Fibroblast of the aortic adventitia (primary cell): ENCODE measurements at regions not wholly inside any gene's neighbourhood (a gene's known extent, or its start where the extent isn't known, plus 50 kb on each side); places are given as distances from the start of the nearest gene placed in this dataset.

Experiments
- DNase-seq: peaks from one replicate; pipeline ENCODE4 v3.0.0-alpha.2; 2010; ENCODE audit warnings: low read depth
- H3K4me3 ChIP-seq: 2 replicates; pipeline ENCODE4 v1.5.1; 2011; ENCODE audit warnings: low read depth, mild to moderate bottlenecking, control low read depth, low read length, moderate library complexity
- TF ChIP-seq, protein P1 (sequence below): IDR thresholded peaks from 2 replicates; pipeline ENCODE4 v1.5.1; 2011; ENCODE audit warnings: mild to moderate bottlenecking, low read length, control low read depth, inconsistent platforms; ENCODE audit not compliant: insufficient read depth

DNA sequence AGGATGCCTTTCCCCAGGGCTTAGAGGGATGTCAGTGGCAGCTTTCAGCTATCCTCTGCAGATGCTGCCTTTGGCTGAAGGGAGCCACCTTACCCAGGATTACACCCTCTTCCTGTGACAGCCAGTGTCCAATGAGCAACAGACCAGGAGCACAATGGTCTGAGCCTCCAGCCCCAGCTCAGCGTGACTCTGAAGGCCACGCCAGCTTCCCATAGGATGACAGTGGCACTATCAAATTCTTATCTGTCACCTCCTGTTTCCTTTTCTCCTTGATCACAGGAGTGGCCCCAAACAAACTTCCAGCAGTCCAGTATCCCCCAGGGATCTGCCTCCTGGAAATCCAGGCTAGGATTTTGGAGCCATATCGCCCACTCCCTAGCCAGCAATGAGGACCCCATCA, 226.9 kb downstream of the SETD4 start:
- no peak overlapping the region for H3K4me3 ChIP-seq
- TF ChIP-seq, protein P1, sequence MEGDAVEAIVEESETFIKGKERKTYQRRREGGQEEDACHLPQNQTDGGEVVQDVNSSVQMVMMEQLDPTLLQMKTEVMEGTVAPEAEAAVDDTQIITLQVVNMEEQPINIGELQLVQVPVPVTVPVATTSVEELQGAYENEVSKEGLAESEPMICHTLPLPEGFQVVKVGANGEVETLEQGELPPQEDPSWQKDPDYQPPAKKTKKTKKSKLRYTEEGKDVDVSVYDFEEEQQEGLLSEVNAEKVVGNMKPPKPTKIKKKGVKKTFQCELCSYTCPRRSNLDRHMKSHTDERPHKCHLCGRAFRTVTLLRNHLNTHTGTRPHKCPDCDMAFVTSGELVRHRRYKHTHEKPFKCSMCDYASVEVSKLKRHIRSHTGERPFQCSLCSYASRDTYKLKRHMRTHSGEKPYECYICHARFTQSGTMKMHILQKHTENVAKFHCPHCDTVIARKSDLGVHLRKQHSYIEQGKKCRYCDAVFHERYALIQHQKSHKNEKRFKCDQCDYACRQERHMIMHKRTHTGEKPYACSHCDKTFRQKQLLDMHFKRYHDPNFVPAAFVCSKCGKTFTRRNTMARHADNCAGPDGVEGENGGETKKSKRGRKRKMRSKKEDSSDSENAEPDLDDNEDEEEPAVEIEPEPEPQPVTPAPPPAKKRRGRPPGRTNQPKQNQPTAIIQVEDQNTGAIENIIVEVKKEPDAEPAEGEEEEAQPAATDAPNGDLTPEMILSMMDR, result no peak
- DNase-seq, result no peak

GRCh38 chr21:35831230-35831629, 229.1 kb downstream of the SETD4 start:
- no peak for DNase-seq
- TF ChIP-seq, protein P1, result no peak
- no peak overlapping the region for H3K4me3 ChIP-seq

DNA sequence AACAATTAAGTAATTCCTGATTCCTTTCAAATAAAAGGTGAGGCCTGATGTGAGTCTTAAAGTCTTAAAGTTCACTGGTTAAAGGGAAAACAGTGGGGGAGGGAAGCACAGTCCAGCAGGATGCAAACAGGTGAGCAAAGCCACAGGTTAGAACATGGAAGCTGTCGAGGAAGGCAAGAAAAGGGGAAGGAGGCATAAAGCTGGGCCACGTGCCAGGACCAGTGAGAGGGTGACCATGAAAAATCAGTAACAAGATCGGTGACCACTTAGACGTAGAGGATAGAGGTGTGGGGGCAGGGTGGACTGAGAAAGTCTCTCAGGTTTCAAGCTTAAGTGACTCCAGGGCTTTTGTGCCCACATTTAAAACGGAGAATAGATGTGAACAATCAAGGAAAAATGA, 231.3 kb downstream of the SETD4 start:
- TF ChIP-seq, protein P1, result no peak
- no peak overlapping the region for H3K4me3 ChIP-seq
- DNase-seq, result no peak

GRCh38 chr21:35828161-35828560, 232.2 kb downstream of the SETD4 start:
- TF ChIP-seq, protein P1, result no peak
- no peak for DNase-seq
- no peak overlapping the region for H3K4me3 ChIP-seq

DNA sequence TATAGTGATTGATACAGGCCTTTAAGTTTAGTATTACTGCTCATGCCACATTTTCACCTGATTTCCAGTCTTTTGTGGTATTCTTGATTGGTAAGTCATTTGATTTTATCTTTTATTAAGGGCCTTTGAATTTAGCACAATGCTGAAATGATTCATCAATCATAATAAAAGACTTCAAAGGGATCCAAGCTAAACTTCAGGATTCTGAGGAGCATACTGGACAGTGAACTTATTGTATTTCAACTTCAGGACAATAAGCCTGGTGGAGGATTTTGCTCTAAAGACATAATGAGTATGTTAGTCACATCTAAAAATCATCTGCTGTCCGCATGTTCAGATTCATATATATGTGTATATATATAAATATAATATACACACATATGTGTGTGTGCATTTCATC, 233.3 kb downstream of the SETD4 start:
- DNase-seq, result no peak
- TF ChIP-seq, protein P1, result no peak
- H3K4me3 ChIP-seq, result no peak overlapping the region

DNA sequence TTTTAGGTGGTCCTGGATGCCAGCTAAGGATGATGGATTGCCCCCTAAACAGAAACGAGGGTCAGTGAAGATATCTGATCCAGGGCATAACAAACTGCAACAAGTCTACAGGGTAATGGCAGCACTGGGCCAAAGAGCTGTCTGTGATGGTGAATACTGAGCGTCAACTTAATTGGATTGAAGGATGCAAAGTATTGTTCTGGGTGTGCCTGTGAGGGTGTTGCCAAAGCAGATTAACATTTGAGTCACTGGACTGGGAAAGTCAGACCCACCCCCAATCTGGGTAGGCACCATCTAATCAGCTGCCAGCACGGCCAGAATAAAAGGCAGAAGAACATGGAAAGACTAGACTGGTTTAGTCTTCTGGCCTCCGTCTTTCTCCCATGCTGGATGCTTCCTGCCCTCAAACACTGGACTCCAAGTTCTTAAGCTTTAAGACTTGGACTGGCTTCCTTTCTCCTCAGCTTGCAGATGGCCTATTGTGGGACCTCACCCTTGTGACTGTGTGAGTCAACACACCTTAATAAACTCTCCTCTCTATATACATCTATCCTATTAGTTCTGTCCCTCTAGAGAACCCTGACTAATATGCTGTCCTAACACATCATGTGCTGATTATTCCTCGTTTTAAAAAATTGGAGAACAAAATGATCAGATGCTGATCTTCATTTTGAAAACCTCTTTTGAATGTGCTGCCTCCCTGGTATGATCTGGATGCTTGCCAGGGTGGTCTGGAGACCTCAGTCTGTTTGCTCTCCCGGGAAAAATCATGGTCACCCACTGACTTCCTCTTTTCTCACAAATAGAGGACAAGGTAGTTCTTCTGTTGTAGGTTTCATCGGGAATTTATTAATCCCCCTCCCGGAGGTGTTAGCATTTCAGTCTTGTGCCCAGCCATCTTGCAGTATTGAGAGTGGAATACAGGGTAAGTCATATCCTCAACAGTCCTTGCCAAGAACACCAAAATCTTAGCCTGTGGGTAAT, 234.7 kb downstream of the SETD4 start:
- TF ChIP-seq, protein P1, result no peak
- peak; percentile 28 for DNase-seq
- H3K4me3 ChIP-seq, result no peak overlapping the region
